ENCODE measurements at regions not wholly inside any gene's neighbourhood (a gene's known extent, or its start where the extent isn't known, plus 50 kb on each side); places are given as distances from the start of the nearest gene placed in this dataset.

DNA sequence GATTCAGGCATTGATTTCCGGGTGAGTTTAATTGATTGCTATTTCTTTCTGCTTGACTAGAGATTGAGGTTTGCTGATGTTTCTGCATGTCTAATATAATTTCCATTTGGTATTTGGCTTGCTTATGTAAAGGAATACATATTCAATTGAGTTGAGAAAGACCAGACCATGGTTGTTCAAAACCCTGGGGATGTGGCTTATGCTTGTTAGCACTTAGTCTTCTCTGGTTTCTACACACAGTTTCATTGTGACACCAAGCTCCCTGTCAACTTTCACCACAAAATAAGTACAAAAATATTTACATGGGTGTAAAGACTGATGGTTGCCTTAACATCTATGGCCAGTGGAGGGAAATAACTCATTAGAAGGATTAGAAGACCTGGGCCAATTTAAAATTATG lies 209.6 kb downstream of the CDH26 start:
- no peak overlapping the region for H3K4me3 ChIP-seq
- Mint-ChIP-seq H3K4me3 (no peak overlapping the region), H3K27ac (no peak overlapping the region), H3K9me3 (peaks cover 2% of the 10 kb centered on the region), H3K4me1 (peaks cover 7% of the 10 kb centered on the region), H3K27me3 (ENCODE audit: insufficient read depth, low read depth) (peaks cover 10% of the 10 kb centered on the region), H3K36me3 (no peaks in the 10 kb centered on the region)
- no peaks in the 10 kb centered on the region for H3F3A ChIP-seq (ENCODE audit: low read depth)
- H3K79me2 ChIP-seq (ENCODE audit: low read depth) = no peaks in the 10 kb centered on the region
- no peak overlapping the region for H3K4me2 ChIP-seq
- H3K4me1 ChIP-seq = no peaks in the 10 kb centered on the region
- no peaks in the 10 kb centered on the region for H3K9me3 ChIP-seq (ENCODE audit: low read depth)
- H3K27ac ChIP-seq = no peak overlapping the region
- no peak overlapping the region for H3K9ac ChIP-seq
- TF ChIP-seq EZH2 (IDR thresholded peaks at IDR 0.05) (no peak), EZH2phosphoT487 (IDR thresholded peaks at IDR 0.05) (no peak)
- TF ChIP-seq, protein P1, sequence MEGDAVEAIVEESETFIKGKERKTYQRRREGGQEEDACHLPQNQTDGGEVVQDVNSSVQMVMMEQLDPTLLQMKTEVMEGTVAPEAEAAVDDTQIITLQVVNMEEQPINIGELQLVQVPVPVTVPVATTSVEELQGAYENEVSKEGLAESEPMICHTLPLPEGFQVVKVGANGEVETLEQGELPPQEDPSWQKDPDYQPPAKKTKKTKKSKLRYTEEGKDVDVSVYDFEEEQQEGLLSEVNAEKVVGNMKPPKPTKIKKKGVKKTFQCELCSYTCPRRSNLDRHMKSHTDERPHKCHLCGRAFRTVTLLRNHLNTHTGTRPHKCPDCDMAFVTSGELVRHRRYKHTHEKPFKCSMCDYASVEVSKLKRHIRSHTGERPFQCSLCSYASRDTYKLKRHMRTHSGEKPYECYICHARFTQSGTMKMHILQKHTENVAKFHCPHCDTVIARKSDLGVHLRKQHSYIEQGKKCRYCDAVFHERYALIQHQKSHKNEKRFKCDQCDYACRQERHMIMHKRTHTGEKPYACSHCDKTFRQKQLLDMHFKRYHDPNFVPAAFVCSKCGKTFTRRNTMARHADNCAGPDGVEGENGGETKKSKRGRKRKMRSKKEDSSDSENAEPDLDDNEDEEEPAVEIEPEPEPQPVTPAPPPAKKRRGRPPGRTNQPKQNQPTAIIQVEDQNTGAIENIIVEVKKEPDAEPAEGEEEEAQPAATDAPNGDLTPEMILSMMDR (IDR thresholded peaks at IDR 0.05) = no peak
- no peaks in the 10 kb centered on the region for H3K36me3 ChIP-seq
- H3K27me3 ChIP-seq = no peaks in the 10 kb centered on the region
- H2AFZ ChIP-seq (replicated peaks) = no peak overlapping the region
- no peak for DNase-seq (ENCODE audit: low spot score)
- H4K20me1 ChIP-seq (ENCODE audit: low read depth) = no peaks in the 10 kb centered on the region

DNA sequence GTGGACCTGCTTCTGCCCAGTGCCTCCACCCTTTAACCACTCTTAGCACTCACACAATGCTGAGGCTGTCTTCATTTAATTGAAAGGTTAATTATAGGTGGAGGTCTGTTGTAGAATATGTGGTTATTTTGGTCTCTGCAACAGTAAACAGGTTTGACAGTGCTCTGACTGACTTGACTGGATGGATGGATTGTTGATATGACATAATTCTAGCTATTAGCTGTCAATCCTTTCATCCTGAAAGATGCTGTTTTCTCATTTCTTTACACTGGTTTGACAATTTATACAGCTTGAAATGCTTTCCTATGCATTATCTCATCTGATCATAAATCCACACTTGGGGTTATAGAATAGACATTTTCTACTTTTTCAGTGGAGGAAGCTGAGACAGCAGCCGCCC lies 210.7 kb downstream of the CDH26 start:
- H3K27ac Mint-ChIP-seq = no peak overlapping the region
- Histone ChIP-seq H3K9ac (no peak overlapping the region), H3K9me3 (ENCODE audit: low read depth) (no peaks in the 10 kb centered on the region), H2AFZ (replicated peaks) (no peak overlapping the region), H3K4me2 (no peak overlapping the region), H3K4me1 (no peaks in the 10 kb centered on the region), H3K27me3 (no peaks in the 10 kb centered on the region), H3K27ac (no peak overlapping the region), H3F3A (ENCODE audit: low read depth) (no peaks in the 10 kb centered on the region), H4K20me1 (ENCODE audit: low read depth) (no peaks in the 10 kb centered on the region), H3K36me3 (no peaks in the 10 kb centered on the region), H3K4me3 (no peak overlapping the region), H3K79me2 (ENCODE audit: low read depth) (no peaks in the 10 kb centered on the region)
- DNase-seq (ENCODE audit: low spot score) = no peak
- TF ChIP-seq EZH2phosphoT487 (IDR thresholded peaks at IDR 0.05) = no peak
- no peak for TF ChIP-seq EZH2 (IDR thresholded peaks at IDR 0.05)
- peaks cover 7% of the 10 kb centered on the region for H3K4me1 Mint-ChIP-seq
- H3K9me3 Mint-ChIP-seq = peaks cover 2% of the 10 kb centered on the region
- H3K36me3 Mint-ChIP-seq = no peaks in the 10 kb centered on the region
- H3K27me3 Mint-ChIP-seq (ENCODE audit: insufficient read depth, low read depth) = peaks cover 10% of the 10 kb centered on the region
- H3K4me3 Mint-ChIP-seq = no peak overlapping the region

DNA sequence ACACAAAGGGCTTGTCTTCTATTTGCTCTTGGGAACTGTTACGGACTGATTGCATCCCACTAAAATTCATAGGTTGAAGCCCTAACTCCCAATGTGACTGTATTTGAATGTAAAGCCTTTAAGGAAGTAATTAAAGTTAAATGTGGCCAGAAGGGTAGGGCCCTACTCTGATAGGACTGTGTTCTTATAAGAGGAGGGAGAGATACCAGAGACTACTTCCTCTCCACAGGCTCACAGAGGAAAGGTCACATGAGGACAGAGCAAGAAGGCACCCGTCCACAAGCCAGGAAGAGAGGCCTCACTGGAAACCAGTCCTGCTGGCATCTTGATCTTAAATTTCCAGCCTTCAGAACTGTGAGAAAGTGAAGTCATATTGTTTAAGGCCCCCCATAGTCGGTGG lies 211.9 kb downstream of the CDH26 start:
- Mint-ChIP-seq H3K9me3 (peaks cover 2% of the 10 kb centered on the region), H3K4me1 (peaks cover 7% of the 10 kb centered on the region), H3K27ac (no peak overlapping the region), H3K27me3 (ENCODE audit: insufficient read depth, low read depth) (peaks cover 10% of the 10 kb centered on the region), H3K4me3 (no peak overlapping the region), H3K36me3 (no peaks in the 10 kb centered on the region)
- Histone ChIP-seq H3K9me3 (ENCODE audit: low read depth) (no peaks in the 10 kb centered on the region), H3K27me3 (no peaks in the 10 kb centered on the region), H3K4me1 (no peaks in the 10 kb centered on the region), H3K27ac (no peak overlapping the region), H2AFZ (replicated peaks) (no peak overlapping the region), H3K9ac (no peak overlapping the region), H3K4me3 (no peak overlapping the region), H3F3A (ENCODE audit: low read depth) (no peaks in the 10 kb centered on the region), H3K4me2 (no peak overlapping the region), H4K20me1 (ENCODE audit: low read depth) (no peaks in the 10 kb centered on the region), H3K79me2 (ENCODE audit: low read depth) (no peaks in the 10 kb centered on the region), H3K36me3 (no peaks in the 10 kb centered on the region)
- no peak for DNase-seq (ENCODE audit: low spot score)
- TF ChIP-seq, protein P1 (IDR thresholded peaks at IDR 0.05) = no peak

DNA sequence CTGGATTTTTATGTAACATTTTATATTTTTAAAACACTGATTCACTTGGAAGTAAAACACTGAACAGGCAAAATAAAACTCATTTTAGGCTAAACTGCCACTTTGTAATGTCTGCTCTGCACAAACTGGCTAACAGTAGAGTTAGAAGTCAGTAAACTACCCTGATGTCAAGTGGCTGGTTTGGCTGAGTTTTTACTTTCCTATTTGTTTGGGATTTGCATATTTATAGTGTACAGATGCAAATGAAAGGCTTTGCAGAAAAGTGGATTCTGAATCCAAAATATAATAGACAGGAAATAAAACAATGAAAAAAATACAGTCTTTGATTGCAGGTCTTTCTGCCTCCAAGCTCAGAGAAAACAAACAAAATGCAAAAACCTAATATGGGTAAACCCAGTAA lies 213.1 kb downstream of the CDH26 start:
- Mint-ChIP-seq H3K9me3 (peaks cover 2% of the 10 kb centered on the region), H3K4me3 (no peak overlapping the region), H3K27me3 (ENCODE audit: insufficient read depth, low read depth) (peaks cover 10% of the 10 kb centered on the region), H3K36me3 (no peaks in the 10 kb centered on the region), H3K27ac (no peak overlapping the region), H3K4me1 (peaks cover 7% of the 10 kb centered on the region)
- H3F3A ChIP-seq (ENCODE audit: low read depth) = no peaks in the 10 kb centered on the region
- H3K36me3 ChIP-seq = no peaks in the 10 kb centered on the region
- no peak overlapping the region for H3K4me2 ChIP-seq
- no peaks in the 10 kb centered on the region for H3K4me1 ChIP-seq
- no peaks in the 10 kb centered on the region for H4K20me1 ChIP-seq (ENCODE audit: low read depth)
- no peak for DNase-seq (ENCODE audit: low spot score)
- H3K4me3 ChIP-seq = no peak overlapping the region
- no peaks in the 10 kb centered on the region for H3K9me3 ChIP-seq (ENCODE audit: low read depth)
- TF ChIP-seq EZH2phosphoT487 (IDR thresholded peaks at IDR 0.05) (no peak), EZH2 (IDR thresholded peaks at IDR 0.05) (no peak)
- TF ChIP-seq, protein P1 (IDR thresholded peaks at IDR 0.05) = no peak
- H3K79me2 ChIP-seq (ENCODE audit: low read depth) = no peaks in the 10 kb centered on the region
- H3K27me3 ChIP-seq = no peaks in the 10 kb centered on the region
- H3K27ac ChIP-seq = no peak overlapping the region
- H3K9ac ChIP-seq = no peak overlapping the region
- H2AFZ ChIP-seq (replicated peaks) = no peak overlapping the region
